ENCODE measurements at regions not wholly inside any gene's neighbourhood (a gene's known extent, or its start where the extent isn't known, plus 50 kb on each side); places are given as distances from the start of the nearest gene placed in this dataset.
"Not testable (repeated sequence)": the region's sequence is repeated elsewhere in the genome, so short reads cannot be mapped to it uniquely, and the experiment has no call there.

DNA sequence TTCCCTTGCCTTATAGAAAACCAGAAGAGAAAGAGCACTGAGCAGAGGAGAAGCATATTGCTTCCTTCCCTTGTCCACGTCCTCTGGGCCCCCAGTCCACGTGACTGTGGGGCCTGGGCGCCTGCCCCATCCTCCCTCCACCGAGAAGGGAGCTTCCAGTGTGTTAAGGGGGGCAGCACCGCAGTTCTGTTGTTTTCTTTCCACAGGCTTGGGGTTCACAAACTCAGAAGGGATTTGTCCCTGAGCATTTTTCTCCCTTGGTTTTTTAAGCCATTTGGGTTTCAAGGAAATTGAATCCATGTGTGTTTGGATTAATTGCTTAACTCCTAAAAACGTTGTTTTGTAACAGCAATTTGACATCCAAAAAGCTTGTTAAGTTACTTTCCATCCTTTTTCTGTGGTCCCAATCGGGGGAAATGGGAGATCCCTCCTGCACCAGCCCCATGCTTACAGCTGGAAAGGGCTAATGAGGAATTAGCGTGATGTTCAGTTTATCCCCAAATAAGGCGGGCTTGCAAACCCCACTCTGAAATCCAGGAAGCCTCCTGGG lies 347.5 kb upstream of the TNRC6C start:
- no peak for DNase-seq

DNA sequence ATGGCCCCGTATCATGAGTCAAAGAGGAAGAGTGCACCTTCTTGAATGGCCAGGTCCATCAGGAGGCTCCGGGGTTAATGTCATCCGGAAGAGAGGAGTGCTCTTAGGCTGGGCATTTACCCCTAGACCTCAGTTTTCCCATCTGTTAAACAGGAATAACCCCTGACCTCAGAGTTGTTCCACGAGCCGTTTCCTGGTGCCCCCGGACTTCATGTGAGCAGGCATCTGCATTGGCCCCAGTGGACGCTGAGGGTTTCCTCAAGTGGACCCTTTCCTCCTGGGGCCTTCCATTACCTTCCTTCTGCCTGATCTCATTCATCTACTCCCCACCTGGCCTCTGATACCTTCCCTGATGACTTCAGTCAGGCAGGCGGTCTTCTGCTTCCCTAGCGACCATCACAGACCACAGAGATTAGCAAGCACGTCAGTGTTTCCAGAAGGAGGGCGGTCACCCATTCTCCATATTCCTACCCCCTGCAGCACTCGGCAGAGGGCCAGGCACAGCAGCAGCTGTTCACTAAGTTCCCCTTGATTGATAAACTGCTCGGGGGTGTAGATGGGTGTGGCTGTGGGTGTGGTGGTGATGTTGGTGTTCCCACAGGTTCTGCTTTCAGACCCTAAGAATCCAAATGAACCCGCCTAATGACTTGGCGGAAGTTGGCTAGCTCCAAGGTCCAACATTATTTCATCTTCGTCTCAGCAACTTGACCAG lies 346.6 kb upstream of the TNRC6C start:
- no peak for DNase-seq

DNA sequence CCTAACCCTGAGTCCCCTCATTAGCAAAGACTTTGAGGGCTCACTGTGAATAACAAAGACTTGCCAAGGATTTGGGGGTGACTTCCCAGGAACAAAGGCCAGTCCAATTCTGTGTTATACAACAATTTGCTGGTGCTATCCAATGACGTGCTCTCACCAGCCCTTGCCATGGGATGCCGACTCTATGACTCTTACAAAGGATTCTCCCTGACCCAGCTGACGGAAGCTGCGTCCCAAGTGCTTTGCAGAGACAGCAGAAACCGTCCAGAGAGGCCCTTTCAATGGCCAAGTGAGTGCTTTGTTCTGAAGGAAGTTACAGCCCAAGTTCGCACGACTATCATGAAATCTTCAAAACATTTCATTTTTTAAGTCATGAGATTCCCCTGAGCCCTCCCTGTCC lies 345.3 kb upstream of the TNRC6C start:
- DNase-seq = no peak

DNA sequence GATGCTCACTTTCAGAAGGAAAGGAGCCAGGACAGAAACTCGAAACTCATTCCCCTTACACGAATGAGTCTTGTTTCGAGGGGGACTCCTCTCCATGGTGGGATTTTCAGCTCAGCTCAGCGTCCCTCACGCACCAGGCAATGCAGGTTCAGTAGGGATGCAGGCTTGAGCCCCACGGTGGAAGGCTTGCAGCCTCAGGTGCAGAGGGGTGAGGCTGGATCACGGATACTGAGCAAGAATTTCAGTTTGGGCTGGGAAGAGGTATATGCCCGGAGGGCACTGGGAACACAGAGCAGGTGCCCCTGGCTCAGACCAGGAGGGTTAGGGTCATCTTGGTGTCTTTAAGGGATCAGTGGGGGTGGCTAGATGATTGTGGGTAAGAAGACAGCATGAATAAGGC lies 344.9 kb upstream of the TNRC6C start:
- DNase-seq = no peak

DNA sequence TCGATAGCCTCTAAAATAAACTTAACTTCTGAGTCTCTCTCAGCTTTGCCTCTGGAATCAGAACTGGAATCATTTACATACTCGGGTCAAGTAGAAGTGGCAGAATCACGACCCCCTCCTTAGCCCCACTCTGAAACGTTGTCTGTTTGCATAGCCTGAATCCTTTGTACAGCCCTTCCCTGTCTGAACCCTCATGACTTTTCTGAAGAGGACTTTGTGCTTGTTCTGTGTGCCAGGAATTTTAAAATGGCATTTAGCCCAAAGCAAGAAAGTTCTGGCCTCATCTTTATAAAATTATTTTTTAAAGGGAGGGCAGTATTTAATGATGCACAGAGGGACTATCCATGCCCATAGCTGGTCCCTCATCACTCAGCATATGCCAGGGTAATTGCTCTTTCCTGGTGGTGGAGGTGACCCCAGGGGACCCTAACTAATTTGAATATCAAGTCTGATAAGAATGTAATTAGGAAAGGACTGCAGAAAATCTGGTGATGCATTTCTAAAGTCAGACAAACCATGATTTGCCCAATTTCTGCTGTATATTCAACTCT lies 342.7 kb upstream of the TNRC6C start:
- DNase-seq = no peak

DNA sequence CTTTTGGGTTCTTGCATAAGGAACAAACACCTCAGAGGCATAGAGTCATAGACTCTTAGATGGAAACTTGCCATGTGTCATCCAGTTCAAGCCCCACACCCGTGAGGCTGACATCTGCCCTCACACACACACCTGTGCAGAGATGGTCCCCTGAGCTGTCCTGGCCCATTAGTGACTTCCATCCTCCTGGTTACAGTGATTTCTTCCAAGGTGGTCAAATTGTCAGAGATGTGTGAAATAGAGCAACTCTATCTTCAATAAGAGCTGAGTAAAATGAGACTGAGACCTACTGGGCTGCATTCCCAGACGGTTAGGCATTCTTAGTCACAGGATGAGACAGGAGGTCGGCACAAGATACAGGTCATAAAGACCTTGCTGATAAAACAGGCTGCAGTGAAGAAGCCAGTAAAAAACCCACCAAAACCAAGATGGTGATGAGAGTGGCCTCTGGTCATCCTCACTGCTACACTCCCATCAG lies 342.2 kb upstream of the TNRC6C start:
- no peak for DNase-seq

DNA sequence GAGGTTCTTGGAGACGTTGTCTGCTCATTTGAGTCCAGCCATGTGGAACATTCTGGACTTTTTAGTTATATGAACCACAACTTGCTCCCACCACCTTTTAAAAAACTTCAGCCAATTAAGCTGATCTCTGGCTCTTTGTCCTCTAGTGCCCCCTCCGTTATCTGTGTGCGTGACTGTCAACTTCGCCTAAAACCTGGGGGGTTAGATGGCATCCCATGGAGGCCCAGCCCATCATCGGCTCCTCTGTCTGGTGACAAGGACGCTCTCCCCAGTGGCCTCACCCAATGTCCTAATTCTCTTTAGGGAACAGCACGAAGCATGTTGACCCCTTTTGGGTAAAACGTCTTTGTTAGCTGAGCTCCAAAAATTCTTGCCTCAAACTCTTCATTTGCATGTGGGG lies 341.0 kb upstream of the TNRC6C start:
- DNase-seq = no peak

DNA sequence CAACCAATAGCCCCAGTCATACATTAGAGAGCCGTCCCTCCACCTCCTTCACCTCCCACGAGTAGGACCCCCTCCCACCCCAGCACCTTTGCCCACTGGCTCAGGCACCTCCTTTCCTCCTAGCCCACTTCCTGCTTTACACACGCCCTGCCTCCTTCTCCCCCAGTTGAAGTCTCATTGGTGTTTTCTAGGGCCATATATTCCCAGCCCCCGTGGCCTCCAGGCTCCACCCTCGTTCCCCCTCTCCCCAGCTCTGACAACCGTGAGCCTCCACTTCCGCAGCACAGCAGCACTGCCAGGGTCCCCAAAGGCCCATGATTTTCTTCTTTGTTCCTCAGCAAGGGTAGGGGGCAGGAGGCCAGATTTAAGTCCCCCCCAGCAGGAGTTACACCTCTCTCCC lies 340.3 kb upstream of the TNRC6C start:
- DNase-seq = no peak

DNA sequence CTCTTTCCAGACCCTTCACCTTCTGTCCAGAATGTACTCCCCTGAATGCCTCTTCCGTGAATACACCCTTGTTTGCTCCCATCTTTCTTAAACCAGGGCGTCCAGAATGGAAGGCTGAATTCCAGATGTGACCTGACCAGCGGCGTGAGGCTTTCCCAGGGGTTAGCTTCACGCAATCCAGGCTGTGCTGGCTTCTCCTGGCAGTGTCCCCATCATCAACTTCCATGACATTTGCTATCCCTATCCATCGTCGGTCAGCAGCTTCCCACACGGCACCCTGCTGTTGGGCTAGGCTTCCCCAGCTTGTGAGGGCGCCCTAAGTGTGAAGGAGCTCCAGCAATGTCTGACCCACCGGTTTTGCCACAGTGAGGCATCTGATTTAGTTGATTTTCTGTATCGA lies 339.8 kb upstream of the TNRC6C start:
- DNase-seq = no peak

DNA sequence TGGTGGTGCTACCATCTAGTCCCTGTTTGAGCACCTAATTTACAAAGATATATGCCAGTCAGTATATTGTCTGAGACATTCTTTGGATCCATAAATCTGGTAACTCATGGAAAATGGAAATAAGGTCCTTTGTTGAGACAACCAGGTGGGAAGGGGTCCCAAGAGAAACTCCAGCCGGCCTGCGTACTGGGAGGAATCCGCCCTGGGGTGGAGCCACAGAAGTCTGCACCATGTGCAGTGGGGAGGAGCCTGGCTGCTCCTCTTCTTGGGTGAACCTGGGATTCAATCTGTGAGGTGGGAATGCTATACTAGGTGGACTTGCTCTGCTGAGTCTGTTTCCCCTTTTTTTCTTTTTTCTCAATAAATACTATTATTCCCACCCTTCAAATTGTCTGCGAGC lies 339.2 kb upstream of the TNRC6C start:
- DNase-seq = no peak

DNA sequence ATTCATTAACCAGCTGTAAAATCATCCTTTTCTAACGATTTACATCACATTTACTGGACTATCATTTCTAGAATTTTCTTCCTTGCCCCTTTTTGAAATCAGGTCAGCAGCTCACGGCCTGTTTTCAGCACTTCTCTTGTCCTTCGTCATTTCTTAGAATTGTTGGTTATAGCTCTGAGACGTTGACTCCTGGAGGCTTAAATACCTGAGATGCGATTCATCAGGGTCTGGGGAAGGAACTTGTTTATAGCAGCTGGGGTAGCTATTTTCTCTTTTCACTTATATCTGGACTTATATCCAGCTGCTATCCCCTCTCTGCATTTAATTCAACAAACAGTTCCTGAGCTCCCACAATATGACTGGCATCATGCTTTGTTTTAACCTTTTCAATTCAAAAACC lies 338.7 kb upstream of the TNRC6C start:
- DNase-seq = no peak

DNA sequence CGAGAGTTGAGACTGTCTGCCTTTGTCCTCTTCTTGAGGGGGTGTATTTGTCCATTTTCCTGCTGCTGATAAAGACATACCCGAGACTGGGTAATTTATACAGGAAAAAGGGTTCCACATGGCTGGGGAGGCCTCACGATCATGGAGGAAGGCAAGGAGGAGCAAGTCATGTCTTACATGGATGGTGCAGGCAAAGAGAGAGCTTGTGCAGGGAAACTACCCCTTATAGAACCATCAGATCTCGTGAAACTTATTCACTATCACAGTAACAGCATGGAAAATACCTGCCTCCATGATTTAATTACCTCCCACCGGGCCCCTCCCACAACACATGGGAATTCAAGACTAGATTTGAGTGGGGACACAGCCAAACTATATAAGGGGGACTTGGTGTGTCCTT lies 338.2 kb upstream of the TNRC6C start:
- DNase-seq = no peak

DNA sequence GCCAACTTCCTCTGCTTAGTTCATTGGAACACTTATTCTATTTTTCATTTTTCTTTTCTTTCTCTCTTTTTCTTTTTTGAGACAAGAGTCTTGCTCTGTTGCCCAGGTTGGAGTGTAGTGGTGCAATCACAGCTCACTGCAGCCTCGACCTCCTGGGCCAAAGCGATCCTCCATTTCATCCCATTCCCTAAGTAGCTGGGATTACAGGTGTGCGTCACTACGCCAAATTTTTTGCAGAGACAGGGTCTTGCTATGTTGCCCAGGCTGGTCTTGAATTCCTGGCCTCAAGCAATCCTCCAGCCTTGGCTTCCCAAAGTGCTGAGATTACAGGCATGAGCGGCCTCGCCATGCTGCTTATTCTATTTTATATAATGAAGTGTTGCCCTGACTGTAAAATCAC lies 336.4 kb upstream of the TNRC6C start:
- not testable (repeated sequence) for DNase-seq

DNA sequence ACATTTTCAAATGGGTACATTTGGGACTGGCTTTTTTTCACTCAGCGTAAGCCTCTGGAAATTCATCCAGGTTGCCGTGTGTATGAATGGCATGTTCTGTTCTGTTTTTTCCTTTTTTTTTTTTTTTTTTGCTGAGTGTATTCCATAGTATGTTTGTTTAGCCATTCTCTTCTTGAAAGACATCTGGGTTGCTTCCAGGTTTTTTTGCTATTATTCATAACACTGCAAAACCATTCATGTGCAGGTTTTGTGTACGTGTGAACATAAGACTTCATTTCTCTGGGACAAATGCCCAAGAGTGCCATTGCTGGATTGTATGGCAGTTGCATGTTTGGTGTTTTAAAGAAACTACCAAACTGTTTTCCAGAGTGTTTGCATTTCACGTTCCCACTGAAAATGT lies 335.9 kb upstream of the TNRC6C start:
- DNase-seq = no peak

DNA sequence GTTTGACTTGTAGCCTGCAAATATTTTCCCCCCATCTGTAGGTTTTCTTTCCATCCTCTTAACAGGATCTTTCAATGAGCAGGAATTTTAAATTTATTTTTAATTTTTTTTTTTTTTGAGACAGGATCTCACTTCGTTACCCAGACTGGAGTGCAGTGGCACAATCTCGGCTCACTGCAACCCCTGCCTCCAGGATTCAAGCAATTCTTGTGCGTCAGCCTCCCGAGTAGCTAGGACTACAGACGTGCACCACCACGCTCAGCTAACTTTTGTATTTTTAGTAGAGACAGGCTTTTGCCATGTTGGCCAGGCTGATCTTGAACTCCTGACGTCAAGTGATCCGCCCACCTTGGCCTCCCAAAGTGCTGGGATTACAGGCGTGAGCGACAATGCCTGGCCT lies 335.2 kb upstream of the TNRC6C start:
- DNase-seq = not testable (repeated sequence)

DNA sequence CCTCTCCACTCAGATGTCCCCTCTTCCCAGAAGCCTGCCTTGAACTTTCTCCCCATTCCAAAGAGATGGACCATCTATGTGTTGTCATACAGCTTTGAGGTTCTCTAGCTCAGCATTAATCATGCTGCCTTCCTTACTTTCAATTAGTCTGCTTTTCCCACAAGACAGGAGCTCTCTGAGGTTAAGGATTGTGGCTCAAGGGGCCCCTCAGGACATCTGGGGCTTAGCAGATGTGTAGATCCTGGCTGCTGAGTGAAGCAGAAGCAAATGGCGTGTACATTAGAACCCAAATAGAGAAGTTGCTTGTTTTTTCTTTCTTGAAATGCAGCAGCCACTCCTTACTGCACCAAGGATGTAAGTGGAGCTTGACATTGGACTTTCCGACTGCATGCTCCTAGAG lies 330.5 kb upstream of the TNRC6C start:
- no peak for DNase-seq

DNA sequence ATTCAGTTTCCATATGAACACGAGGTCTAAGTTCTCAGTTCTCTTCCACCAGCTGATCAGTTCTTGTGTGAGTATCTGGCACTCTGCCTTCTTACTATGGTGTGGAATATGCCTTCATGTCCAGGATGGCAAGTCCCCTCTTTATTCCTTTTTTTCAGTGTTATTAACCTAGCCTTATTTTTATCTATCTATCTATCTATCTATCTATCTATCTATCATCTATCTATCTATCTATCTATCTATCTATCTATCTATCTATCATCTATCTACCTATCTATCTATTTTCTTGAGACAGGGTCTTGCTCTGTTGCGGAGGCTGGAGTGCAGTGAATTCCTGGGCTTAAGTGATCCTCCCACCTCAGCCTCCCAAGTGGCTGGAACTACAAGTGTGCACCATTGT lies 329.2 kb upstream of the TNRC6C start:
- DNase-seq = not testable (repeated sequence)

DNA sequence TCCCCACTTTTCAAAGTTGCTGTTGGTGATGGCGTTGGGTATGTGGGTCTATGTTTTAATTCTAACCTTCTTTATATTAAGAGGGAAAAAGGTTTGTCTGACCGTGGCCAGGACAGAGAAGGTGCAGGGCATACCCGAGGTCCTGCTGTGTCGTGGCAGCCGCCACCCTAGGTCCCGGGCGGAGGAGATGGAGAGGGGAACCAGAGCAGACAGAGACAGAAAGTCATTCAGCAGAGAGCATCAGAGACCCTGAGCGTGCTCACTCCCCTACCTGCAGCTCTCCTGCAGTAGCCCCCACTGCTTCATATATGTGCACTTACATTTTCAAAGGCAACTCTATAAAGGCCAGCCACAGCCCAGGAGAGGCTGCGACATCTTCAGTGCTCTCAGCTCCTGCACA lies 327.2 kb upstream of the TNRC6C start:
- DNase-seq = no peak

DNA sequence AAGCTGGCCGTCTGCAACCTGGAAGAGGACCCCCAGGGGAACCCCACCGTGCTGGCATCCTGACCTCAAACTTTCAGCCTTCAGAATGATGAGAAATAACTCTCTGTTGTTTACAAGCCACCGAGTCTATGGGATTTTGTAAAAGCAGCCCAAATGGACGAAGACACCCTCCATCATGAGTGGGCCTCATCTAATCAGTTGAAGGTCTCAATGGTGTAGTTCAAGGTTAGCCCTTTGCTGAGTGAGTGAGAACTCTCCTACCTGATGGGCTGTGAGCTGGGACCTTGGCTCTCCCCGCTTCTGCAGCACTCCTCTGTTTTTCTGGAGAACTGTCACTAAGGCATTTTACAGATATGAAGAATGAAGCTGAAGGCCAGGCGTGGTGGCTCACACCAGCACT lies 325.9 kb upstream of the TNRC6C start:
- no peak for DNase-seq

DNA sequence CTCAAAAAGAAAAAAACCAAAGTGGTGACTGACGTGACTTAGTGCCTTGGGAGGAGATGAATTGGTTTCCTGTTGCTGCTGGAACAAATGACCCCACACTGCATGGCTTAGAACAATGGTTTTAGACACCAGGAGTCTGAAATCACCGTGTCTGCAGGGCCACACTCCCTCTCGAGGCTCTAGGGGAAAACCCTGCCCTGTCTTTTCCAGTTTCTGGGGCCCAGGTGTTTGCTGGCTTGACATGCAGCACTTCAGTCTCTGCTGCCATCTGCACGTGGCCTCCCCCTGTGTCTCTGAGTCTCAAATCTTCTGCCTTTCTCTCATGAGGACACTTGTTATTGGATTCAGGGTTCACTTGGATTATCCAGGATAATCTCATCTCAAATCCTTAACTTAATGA lies 323.8 kb upstream of the TNRC6C start:
- DNase-seq = no peak

DNA sequence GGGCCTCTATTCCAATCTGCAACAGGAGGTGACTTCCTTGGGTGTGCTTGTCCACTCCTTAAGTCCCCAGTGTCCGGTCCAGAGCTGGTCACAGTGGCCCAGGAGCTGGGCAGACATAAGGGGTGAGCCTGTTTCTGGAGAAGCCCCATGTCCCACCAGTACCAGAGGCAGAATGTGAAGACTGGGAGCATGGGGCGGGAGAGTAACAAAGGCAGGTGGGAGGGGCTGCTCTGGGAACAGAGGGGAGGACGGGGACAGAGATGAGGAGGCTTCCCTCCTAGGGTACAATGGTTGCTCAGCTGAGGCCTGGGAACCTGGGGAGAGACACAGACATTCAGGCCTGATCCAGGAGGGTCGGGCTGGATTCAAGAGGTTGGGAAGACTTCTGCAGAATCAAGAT lies 323.3 kb upstream of the TNRC6C start:
- no peak for DNase-seq

DNA sequence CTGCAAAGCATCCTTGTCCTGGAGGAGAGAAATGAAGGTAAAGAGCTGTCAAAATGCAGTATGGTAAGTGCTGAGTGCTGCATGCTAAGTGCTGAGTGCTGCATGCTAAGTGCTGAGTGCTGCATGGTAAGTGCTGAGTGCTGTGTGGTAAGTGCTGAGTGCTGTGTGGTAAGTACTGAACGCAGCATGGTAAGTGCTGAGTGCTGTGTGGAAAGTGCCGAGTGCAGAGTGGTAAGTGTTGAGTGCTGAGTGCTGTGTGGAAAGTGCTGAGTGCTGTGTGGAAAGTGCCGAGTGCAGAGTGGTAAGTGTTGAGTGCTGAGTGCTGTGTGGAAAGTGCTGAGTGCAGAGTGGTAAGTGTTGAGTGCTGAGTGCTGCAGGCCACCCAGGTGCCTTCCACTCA lies 322.7 kb upstream of the TNRC6C start:
- DNase-seq = not testable (repeated sequence)

DNA sequence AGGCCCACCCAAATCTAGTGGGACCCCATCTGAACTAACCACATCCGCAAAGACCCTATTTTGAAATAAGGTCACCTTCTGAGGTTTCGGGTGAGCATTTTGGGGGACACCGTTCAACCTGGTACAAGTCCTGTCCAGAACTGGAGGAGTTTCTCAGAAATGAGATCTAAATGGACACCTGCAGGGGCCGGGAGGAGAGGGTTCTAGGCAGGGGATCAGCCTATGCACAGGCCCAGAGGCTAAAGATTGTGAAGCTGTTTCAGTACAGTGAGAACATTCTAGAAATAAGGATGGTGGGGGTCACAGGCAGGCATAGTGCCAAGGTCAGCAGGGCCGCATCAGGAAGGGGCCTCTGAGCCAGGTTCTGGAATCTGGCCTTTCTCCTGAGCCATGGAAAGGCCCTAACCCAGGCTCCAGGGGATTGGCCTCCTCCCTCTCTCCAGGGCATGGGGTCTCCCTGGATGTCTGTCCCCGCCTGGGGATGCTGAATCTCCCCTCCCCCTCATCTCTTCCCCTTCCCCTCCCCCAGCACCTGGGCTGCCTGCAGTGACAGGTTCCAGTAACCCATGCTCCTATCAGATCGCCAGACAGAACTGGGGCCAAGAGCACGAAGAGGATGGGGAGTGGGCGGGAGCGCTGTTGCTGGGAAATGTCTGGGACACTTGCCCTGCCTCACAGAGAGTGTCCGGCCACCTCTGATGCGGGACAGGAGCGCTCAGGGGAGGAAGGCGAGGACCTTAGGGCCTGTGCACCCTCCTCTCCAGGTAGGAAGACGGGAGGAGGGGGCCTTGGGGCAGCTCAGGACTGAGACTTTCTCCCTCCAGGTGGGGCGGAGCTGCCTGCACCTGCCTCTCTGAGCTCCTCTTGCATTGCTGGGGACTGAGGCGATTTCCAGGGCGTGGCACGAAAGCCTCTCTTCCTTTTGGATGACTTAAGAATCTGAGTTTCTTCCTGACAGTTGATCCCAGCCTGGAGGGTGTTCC lies 321.4 kb upstream of the TNRC6C start:
- no peak for DNase-seq
